ENCODE measurements at regions not wholly inside any gene's neighbourhood (a gene's known extent, or its start where the extent isn't known, plus 50 kb on each side); places are given as distances from the start of the nearest gene placed in this dataset.
"Not testable (repeated sequence)": the region's sequence is repeated elsewhere in the genome, so short reads cannot be mapped to it uniquely, and the experiment has no call there.

DNA sequence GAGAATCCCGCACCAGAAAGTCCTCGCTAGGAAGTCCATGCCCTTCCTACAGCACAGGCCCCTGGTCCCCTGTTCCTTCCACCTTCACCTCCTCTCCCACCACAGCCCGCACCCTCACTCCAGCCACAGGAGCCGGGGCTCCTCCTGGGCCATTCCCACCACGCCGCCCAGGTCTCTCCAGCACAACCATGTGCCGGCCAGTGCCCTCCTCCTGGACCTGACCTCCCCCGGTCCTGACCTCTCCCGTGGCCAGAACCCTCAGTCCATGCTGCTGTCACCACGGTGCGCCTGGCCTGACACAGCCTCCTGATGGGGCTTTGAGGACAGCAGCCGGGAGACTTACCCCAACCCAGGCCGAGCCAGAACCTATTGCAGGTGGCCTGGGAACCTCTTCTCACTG lies 1446.6 kb upstream of the TPTE start:
- not testable (repeated sequence) for TF ChIP-seq POLR2A, POLR2AphosphoS5, EP300 (IDR thresholded peaks at IDR 0.05)
- TF ChIP-seq, protein P1, sequence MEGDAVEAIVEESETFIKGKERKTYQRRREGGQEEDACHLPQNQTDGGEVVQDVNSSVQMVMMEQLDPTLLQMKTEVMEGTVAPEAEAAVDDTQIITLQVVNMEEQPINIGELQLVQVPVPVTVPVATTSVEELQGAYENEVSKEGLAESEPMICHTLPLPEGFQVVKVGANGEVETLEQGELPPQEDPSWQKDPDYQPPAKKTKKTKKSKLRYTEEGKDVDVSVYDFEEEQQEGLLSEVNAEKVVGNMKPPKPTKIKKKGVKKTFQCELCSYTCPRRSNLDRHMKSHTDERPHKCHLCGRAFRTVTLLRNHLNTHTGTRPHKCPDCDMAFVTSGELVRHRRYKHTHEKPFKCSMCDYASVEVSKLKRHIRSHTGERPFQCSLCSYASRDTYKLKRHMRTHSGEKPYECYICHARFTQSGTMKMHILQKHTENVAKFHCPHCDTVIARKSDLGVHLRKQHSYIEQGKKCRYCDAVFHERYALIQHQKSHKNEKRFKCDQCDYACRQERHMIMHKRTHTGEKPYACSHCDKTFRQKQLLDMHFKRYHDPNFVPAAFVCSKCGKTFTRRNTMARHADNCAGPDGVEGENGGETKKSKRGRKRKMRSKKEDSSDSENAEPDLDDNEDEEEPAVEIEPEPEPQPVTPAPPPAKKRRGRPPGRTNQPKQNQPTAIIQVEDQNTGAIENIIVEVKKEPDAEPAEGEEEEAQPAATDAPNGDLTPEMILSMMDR (IDR thresholded peaks at IDR 0.05) = not testable (repeated sequence)

Measured in stomach (tissue), 4 donors.